HEK293 (cell line): ENCODE measurements at regions not wholly inside any gene's neighbourhood (a gene's known extent, or its start where the extent isn't known, plus 50 kb on each side); places are given as distances from the start of the nearest gene placed in this dataset.

Experiments used
- ZNF404 ChIP-seq: fragments of 450-650 bp; formaldehyde crosslinking; IDR thresholded peaks from 2 replicates; pipeline ENCODE4 v1.5.1; 2017; ENCODE audit warnings: missing biosample characterization, missing genetic modification characterization
- TF ChIP-seq, protein P1 (sequence below): fragments of 450-650 bp; formaldehyde crosslinking; IDR thresholded peaks from 2 replicates; pipeline ENCODE4 v1.5.1; 2016; ENCODE audit warnings: missing biosample characterization, missing genetic modification characterization
- TF ChIP-seq, protein P2 (sequence below): fragments of 450-650 bp; formaldehyde crosslinking; IDR thresholded peaks from 2 replicates; pipeline ENCODE4 v1.5.1; 2016; ENCODE audit warnings: missing biosample characterization, missing genetic modification characterization

- TF ChIP-seq, protein P1, sequence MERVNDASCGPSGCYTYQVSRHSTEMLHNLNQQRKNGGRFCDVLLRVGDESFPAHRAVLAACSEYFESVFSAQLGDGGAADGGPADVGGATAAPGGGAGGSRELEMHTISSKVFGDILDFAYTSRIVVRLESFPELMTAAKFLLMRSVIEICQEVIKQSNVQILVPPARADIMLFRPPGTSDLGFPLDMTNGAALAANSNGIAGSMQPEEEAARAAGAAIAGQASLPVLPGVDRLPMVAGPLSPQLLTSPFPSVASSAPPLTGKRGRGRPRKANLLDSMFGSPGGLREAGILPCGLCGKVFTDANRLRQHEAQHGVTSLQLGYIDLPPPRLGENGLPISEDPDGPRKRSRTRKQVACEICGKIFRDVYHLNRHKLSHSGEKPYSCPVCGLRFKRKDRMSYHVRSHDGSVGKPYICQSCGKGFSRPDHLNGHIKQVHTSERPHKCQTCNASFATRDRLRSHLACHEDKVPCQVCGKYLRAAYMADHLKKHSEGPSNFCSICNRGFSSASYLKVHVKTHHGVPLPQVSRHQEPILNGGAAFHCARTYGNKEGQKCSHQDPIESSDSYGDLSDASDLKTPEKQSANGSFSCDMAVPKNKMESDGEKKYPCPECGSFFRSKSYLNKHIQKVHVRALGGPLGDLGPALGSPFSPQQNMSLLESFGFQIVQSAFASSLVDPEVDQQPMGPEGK (tag by site-specific recombination), result no peak
- TF ChIP-seq ZNF404 (tag by site-specific recombination), result no peak
- TF ChIP-seq, protein P2, sequence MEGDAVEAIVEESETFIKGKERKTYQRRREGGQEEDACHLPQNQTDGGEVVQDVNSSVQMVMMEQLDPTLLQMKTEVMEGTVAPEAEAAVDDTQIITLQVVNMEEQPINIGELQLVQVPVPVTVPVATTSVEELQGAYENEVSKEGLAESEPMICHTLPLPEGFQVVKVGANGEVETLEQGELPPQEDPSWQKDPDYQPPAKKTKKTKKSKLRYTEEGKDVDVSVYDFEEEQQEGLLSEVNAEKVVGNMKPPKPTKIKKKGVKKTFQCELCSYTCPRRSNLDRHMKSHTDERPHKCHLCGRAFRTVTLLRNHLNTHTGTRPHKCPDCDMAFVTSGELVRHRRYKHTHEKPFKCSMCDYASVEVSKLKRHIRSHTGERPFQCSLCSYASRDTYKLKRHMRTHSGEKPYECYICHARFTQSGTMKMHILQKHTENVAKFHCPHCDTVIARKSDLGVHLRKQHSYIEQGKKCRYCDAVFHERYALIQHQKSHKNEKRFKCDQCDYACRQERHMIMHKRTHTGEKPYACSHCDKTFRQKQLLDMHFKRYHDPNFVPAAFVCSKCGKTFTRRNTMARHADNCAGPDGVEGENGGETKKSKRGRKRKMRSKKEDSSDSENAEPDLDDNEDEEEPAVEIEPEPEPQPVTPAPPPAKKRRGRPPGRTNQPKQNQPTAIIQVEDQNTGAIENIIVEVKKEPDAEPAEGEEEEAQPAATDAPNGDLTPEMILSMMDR (tag by site-specific recombination), result no peak
Measured at GRCh38 chr11:109075976-109076375, 346.0 kb upstream of the C11orf87 start.
